Rectal smooth muscle tissue (tissue), 1 donor: ENCODE measurements at regions not wholly inside any gene's neighbourhood (a gene's known extent, or its start where the extent isn't known, plus 50 kb on each side); places are given as distances from the start of the nearest gene placed in this dataset.

Source experiments
- H3K27ac ChIP-seq: one replicate; pipeline ENCODE4 v1.7.0; 2013; ENCODE audit warnings: low read depth, low read length, inconsistent platforms
- H3K27me3 ChIP-seq: one replicate; pipeline ENCODE4 v1.7.0; 2013; ENCODE audit warnings: low read length; ENCODE audit not compliant: control insufficient read depth, insufficient read depth
- H3K36me3 ChIP-seq: one replicate; pipeline ENCODE4 v1.7.0; 2013; ENCODE audit warnings: low read length; ENCODE audit not compliant: control insufficient read depth, insufficient read depth
- H3K4me1 ChIP-seq: one replicate; pipeline ENCODE4 v1.7.0; 2013; ENCODE audit warnings: low read length; ENCODE audit not compliant: control insufficient read depth, insufficient read depth
- H3K4me3 ChIP-seq: one replicate; pipeline ENCODE4 v1.7.0; 2013; ENCODE audit warnings: low read length
- H3K9ac ChIP-seq: one replicate; pipeline ENCODE4 v1.7.0; 2013; ENCODE audit warnings: low read length

DNA sequence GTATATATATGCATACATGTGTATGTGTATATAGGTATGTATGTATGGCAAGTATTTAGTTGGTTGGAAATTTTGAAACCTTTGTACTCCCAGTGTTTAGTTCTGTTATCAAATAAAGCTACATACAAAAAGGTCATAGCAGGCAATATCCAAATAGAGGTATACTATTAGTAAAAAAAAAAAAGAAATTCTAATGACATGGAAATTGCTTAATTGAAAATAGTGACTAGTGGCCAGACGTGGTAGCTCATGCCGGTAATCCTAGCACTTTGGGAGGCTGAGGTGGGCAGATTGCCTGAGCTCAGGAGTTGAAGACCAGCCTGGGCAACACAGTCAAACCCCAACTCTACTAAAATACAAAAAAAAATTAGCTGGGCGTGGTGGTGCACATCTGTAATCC is 351.6 kb upstream of the NR5A2 start:
- H3K4me1 ChIP-seq = no peaks in the 10 kb centered on the region
- no peak overlapping the region for H3K9ac ChIP-seq
- H3K27me3 ChIP-seq = no peaks in the 10 kb centered on the region
- H3K4me3 ChIP-seq = no peak overlapping the region
- no peaks in the 10 kb centered on the region for H3K36me3 ChIP-seq
- H3K27ac ChIP-seq = no peak overlapping the region

DNA sequence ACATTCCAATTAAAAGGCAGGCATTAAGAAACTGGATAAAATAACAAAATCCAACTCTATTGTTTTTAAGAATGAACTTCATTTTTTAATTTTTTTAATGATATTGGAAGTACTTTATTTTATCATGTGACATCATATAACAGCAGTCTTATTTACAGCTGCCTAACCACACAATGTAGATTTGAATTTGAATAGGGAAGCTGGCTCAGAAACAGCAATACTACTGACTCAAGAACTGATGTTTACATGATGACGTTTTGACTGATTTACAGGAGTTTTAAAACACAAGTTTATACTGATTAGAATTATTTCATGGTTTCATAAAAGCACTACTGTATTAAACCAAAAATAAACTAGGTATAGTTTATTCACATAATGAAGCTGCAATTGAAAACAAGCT is 348.7 kb upstream of the NR5A2 start:
- Histone ChIP-seq H3K27me3 (no peaks in the 10 kb centered on the region), H3K4me1 (no peaks in the 10 kb centered on the region), H3K4me3 (no peak overlapping the region), H3K36me3 (no peaks in the 10 kb centered on the region), H3K27ac (no peak overlapping the region), H3K9ac (no peak overlapping the region)

DNA sequence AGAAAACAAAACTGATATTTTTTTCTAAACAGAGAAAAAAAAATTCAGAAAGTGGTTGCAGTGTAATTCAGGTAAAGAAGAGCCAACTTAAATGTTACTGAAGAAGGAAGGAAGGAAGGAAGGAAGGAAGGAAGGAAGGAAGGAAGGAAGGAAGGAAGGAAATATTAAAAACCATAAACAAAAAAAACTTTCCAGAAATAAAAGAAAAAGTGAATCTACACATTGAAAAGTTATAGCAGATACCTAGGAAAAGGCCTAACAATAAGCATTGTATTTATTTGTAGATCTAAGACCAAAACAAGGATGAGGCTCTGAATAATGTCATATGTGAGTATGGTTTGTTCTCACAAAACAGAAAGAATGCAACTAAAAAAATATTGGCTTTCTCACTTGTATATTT is 345.4 kb upstream of the NR5A2 start:
- Histone ChIP-seq H3K9ac (no peak overlapping the region), H3K27ac (no peak overlapping the region), H3K27me3 (no peaks in the 10 kb centered on the region), H3K36me3 (no peaks in the 10 kb centered on the region), H3K4me3 (no peak overlapping the region), H3K4me1 (no peaks in the 10 kb centered on the region)

DNA sequence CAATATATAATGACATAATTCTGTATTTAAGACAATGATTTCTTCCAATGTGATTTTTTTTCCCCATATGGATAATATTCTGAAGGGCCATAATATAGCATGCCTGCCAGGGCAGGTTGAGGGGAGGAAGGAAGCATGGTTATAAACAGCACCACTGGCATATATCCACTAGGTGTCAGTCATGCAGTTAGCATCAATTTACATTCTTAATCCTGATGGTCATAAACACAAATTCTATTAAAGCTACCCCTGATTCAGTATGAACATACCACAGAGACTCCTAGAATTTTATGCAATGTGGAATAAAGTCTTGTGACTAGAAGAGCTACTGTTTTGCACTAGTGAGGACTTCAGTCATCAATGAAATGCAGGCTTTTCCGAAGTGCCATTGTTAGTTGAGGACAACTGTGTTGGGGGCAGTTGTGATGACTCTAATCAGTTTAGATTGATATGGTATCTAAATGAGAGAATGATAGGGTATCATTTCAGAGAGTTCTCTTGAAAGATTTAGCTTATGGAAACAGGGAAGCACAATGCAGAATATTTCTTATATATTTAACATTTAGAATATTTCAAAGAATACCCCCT is 342.7 kb upstream of the NR5A2 start:
- Histone ChIP-seq H3K36me3 (no peaks in the 10 kb centered on the region), H3K4me1 (no peaks in the 10 kb centered on the region), H3K27me3 (no peaks in the 10 kb centered on the region), H3K9ac (no peak overlapping the region), H3K4me3 (no peak overlapping the region), H3K27ac (no peak overlapping the region)

DNA sequence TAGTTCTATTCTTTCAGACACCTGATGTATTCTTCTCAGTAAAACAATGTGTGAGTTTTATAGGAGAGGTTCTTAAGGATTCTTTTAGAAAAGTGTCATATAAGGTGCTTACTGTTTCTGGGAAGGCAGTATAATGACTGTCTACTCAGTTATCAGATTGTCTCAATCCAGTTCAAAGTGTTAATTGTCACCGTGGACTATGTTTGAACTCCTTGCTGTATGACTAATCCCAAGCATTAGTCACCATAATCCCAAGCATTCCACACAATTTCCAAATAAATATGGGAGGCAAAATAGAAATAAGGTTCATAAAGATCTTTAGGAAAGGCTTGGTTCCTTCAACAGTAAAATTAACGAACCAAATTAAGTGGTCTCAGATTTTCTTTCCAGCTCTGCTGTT is 342.1 kb upstream of the NR5A2 start:
- no peak overlapping the region for H3K9ac ChIP-seq
- H3K36me3 ChIP-seq = no peaks in the 10 kb centered on the region
- H3K27me3 ChIP-seq = no peaks in the 10 kb centered on the region
- H3K4me1 ChIP-seq = no peaks in the 10 kb centered on the region
- H3K27ac ChIP-seq = no peak overlapping the region
- H3K4me3 ChIP-seq = no peak overlapping the region

DNA sequence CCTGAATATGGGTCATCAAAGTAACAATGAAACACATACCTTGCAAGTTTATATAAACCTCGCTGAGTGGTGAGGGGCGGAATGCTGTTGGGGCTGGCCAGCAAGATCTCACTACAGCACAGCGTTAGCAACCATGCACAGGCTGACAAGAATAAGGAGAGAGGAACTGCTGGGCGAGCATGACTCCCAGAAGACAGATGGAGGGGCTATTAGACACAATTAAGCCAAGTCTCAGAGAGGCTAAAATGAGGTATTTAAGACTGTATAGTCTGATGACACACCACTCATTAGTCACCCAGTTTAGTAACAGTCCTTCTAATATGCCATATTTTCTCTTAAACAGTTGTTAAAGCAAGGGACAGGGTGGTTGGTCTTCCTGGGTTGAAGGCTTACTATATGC is 340.2 kb upstream of the NR5A2 start:
- Histone ChIP-seq H3K27me3 (no peaks in the 10 kb centered on the region), H3K4me3 (no peak overlapping the region), H3K9ac (no peak overlapping the region), H3K27ac (no peak overlapping the region), H3K36me3 (no peaks in the 10 kb centered on the region), H3K4me1 (no peaks in the 10 kb centered on the region)

DNA sequence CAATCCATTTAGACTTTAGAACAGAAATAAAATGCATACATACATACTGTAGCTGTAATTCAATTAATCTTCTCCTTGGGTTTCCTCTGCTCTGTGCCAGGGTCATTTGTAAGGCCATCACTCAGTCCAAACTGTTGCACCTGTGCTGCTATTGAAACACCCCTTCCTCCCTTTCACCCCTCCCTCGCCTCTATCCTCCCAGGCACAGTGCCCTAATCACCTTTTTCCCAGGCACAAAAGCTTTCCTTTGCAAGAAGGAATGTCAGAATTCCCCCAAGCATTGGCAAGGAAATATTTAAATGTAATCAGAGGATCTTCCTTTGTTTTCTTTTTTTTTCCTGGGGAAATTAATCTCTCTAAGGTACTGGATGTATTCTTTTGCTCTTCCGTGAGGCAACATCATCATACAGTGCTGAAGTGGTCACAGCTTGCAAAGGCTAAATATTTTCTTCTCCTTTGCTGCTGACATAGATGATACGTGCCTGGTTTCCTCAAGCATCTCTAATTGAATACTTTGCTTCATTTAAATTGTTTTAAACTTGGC is 339.3 kb upstream of the NR5A2 start:
- Histone ChIP-seq H3K9ac (no peak overlapping the region), H3K27me3 (no peaks in the 10 kb centered on the region), H3K27ac (no peak overlapping the region), H3K4me1 (no peaks in the 10 kb centered on the region), H3K36me3 (no peaks in the 10 kb centered on the region), H3K4me3 (no peak overlapping the region)

DNA sequence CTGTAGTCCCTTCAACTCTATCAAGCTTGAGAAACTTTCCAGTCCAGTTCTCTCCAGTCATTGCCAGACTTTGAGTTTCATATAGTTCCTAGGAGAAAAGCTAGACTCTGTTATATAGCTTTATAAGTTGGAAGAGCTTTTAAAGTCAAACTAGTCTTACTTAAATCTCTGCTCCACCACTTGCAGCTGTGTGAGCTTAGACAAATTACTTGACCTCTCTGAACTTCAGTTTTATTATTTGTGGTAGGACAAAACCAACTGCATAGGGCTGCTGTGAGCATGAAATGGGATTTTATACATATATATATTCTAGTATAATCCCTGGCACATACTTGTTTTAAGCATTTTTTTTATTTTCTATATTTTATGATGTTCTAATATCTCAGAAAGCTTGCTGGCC is 338.7 kb upstream of the NR5A2 start:
- Histone ChIP-seq H3K9ac (no peak overlapping the region), H3K27ac (no peak overlapping the region), H3K36me3 (no peaks in the 10 kb centered on the region)

DNA sequence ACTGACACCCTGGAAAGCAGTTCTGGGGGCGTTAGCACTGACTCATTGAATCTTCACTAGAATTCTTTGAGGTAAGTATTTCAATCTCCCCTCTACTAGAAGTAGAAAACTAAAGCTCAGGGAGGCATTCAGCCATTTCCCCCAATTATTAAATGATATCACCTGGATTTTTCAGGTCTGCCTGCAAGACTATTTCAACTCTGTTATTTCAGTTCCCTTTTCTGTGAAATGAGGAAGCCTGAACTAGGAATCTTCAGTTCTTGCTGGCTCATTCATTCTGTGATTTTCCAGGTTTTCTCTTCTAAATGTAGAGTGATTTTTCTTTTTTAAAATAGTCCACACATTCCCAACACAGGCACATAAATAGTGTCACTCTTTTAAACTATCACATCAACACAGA is 337.0 kb upstream of the NR5A2 start:
- no peaks in the 10 kb centered on the region for H3K36me3 ChIP-seq
- no peak overlapping the region for H3K27ac ChIP-seq
- no peak overlapping the region for H3K4me3 ChIP-seq
- H3K9ac ChIP-seq = no peak overlapping the region
- no peaks in the 10 kb centered on the region for H3K4me1 ChIP-seq
- H3K27me3 ChIP-seq = no peaks in the 10 kb centered on the region

More for the DNA sequence above, 338.7 kb upstream of the NR5A2 start:
- Histone ChIP-seq H3K4me3 (no peak overlapping the region), H3K4me1 (no peaks in the 10 kb centered on the region), H3K27me3 (no peaks in the 10 kb centered on the region)

DNA sequence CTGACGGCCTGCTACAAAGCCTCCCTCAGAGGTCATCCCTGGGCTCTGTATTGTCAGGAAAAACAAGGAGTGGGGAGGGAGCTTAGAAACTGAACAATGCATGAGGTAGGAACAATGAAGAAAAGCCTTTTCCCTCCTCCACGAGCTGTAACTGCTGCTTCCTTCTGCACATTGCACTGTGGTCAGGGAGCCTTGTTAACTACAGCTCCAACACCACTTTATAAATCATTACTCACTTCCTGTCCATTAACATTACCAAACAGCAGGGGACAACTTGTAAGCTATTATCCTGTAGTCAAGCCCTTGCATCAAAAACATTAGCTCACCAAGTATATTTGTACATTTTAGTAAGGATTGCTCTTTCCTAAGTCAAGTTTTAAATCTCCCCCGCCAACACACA is 336.0 kb upstream of the NR5A2 start:
- Histone ChIP-seq H3K4me3 (no peak overlapping the region), H3K27ac (no peak overlapping the region), H3K4me1 (no peaks in the 10 kb centered on the region), H3K36me3 (no peaks in the 10 kb centered on the region), H3K27me3 (no peaks in the 10 kb centered on the region), H3K9ac (no peak overlapping the region)

DNA sequence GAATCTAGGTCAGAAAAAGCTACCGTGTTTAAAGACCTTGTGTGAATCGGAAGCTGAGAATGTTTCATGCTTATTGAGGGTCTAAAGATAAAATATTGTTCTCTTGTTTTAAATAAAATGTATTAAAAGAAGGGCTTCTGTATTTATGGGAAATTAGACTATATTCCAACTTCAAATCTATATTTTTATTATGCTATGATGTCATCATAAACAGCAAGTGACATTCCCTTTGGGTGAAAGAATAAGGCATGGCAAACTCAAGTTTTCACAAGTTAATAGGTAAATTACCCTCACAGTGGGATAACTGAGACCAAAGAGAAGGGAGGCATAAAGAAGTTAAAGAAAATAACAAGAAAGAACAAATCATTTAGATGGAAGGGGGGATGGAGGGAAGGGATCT is 333.8 kb upstream of the NR5A2 start:
- no peak overlapping the region for H3K4me3 ChIP-seq
- H3K9ac ChIP-seq = no peak overlapping the region
- H3K4me1 ChIP-seq = no peaks in the 10 kb centered on the region
- no peaks in the 10 kb centered on the region for H3K27me3 ChIP-seq
- no peak overlapping the region for H3K27ac ChIP-seq
- no peaks in the 10 kb centered on the region for H3K36me3 ChIP-seq

DNA sequence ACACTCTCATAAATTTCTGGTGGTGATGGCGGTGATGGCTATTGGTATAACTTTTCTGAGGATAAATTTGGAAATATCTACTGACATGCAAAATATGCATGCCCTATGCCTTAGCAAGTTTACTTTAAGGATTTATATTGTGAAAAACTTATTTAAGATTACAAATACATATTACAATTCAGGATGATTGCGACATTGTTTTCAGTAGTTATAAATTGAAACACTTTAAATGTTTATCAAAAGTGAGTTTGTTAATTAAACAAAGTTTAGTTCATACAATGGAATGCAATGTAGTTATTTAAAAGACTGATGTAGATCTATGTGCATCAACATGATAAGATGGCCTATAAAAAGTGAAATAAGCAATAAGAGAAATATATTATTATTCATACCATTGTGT is 331.3 kb upstream of the NR5A2 start:
- no peaks in the 10 kb centered on the region for H3K27me3 ChIP-seq
- H3K27ac ChIP-seq = no peak overlapping the region
- H3K4me1 ChIP-seq = no peaks in the 10 kb centered on the region
- no peak overlapping the region for H3K9ac ChIP-seq
- H3K36me3 ChIP-seq = no peaks in the 10 kb centered on the region
- H3K4me3 ChIP-seq = no peak overlapping the region

DNA sequence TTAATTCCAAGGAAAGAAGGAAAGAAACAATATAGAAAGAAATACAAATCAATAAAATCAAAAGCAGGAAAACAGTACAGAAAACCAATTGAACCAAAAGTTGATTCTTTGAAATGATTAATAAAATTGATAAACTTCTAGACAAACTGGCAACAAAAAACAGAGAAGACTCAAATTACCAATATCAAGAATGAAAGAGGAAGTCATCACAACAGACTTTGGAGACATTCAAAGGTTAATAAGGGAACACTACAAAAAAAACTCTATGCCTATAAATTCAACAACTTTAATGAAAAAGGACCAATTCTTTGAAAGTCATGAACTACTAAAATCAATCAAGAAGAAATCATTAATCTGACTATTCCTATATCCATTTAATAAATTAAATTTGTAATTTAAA is 329.3 kb upstream of the NR5A2 start:
- H3K4me1 ChIP-seq = no peaks in the 10 kb centered on the region
- no peaks in the 10 kb centered on the region for H3K36me3 ChIP-seq
- no peak overlapping the region for H3K27ac ChIP-seq
- H3K4me3 ChIP-seq = no peak overlapping the region
- H3K9ac ChIP-seq = no peak overlapping the region
- H3K27me3 ChIP-seq = no peaks in the 10 kb centered on the region
